GM18861 (cell line): ENCODE measurements at regions not wholly inside any gene's neighbourhood (a gene's known extent, or its start where the extent isn't known, plus 50 kb on each side); places are given as distances from the start of the nearest gene placed in this dataset.

Experiments used
- ATAC-seq: cut with Tn5 transposase; IDR thresholded peaks from one replicate; pipeline ENCODE4 v1.9.1; 2021; ENCODE audit not compliant: unreplicated experiment

DNA sequence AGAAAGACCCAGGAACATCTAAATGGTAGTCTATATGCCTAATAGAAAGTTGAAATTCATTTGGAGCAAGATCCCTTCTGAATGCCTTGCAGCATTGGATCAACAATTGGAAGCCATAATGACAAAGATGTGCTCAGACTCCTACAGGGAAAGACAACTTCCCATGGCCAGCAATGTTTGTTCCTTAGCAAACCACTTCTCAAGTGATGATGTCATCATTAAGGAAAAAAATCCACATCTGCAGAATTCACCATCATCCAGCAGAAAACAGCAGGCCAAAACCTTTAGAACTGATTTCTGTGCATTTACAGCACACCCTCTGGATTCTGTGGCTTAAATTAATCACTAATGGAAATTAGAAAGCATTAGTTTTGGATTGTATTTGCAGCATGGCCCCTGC, 82.4 kb upstream of the ZIC3 start:
- no peak for ATAC-seq

GRCh38 chrX:137482136-137482535, 83.8 kb upstream of the ZIC3 start:
- ATAC-seq, result no peak

DNA sequence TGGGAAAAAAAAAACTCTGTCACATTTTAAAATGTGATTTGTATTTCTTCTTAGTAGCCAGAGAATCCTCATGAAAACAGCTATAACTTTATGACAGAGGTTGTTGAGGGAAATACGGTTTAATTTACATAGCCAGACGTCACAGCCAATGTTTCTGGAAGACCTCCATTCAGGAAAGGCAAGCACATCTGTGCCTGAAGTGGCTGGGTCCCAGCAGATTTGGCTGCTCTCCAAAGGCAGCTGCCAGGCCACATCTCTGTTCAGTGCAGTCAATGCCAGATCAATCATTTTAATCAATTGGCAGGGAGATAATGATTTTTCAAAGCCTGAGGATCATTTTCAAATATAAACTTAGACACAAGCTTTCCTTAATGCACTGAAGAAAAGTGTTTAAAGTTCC, 86.5 kb upstream of the ZIC3 start:
- no peak for ATAC-seq

DNA sequence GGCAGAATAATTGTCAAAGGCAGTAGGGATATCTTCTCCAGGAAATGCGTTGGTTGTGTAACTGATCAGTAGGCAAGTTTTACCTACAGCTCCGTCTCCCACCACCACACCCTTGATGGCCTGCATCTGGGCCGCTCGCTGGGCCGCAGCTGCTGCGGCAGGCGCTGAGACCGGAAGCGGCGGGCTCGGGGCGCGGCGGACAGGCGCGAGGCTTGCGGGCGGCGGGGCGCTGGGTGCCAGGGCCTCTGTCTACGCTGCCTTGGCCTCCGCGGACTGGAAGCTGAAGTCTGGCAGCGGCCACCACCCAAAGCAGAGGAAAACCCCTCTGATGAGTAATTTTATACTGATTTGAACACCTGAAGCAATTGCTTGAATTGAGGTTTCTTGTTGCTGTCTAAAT, 124.2 kb upstream of the ZIC3 start:
- ATAC-seq, result no peak

GRCh38 chrX:137432609-137433008, 133.3 kb upstream of the ZIC3 start:
- peak; percentile 68 for ATAC-seq

DNA sequence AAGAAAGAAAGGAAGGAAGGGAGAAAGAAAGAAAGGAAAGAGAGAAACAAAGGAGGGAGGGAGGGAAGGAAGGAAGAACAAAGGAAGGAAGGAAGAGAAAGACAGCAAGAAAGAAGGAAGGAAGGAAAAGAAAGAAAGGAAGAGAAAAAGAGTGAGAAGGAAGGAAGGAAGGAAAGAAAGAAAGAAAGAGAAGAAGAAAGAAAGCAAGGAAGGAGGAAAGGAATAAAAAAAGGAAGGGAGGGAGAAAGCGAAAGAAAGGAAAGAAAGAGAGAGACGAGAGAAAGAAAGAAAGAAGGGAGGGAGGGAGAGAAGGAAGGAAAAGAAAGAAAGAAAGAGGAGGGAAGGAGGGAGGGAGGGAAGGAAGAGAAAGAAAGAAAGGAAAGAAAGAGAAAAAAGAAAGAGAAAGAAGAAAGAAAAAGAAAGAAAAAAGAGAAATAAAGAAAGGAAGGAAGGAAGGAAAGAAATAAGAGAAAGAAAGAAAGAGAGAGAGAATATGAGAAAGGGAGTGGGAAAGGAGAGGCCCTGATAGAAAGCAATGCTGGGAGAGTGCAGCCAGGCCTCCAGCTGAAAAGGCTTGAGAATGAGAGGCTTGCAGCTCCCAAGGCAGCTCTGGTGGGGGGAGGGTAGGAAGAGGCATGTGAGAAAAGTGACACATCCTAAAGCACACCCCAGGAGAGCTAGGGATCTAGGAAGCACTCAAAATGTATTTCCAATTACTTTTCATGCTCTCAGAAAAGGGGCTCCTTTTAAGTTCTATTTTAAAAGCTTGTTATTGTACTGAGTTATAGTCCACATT, 134.0 kb upstream of the ZIC3 start:
- ATAC-seq, result no peak

DNA sequence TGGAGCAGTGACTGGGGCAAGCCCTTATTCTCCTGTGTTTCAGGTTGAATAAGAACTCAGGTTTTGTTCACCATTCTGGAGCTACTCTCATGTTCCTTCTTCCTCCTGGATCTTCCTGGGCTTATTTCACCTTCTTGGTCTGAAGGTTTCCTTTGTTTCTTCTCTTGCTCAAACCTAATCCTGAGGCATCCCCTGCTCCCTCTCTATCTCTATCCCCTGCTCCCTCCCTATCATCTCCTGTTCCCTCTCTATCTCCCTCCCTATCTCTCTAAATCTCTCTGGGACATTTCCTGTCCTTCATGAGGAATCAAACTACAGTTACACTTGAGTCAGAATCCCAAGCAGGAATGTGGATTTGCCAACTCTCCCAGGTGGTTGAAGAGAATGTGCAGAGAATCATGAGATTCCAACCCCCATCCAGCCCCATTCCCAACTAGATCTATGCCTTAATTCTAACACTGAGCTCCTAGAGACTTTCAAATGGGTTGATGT, 134.9 kb upstream of the ZIC3 start:
- no peak for ATAC-seq

DNA sequence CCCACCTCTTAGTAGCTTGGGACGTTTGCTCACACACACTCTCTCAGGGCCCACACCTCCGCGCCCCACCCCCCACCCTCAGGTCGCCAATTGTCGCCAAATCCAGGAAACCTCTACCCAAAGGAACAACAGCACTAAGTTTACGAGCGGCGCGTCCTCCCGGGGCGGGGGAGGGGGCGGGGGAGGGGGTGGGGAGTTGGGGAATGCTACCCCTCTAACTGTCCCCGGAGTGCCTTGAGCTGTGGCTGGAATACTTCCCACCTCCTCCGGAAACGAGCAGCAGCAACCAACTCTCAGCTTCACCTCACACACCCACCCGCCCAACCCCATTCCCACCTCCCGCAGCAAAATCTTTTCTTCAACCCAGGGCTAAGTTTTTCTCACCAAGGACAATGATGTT, 135.6 kb upstream of the ZIC3 start:
- no peak for ATAC-seq

DNA sequence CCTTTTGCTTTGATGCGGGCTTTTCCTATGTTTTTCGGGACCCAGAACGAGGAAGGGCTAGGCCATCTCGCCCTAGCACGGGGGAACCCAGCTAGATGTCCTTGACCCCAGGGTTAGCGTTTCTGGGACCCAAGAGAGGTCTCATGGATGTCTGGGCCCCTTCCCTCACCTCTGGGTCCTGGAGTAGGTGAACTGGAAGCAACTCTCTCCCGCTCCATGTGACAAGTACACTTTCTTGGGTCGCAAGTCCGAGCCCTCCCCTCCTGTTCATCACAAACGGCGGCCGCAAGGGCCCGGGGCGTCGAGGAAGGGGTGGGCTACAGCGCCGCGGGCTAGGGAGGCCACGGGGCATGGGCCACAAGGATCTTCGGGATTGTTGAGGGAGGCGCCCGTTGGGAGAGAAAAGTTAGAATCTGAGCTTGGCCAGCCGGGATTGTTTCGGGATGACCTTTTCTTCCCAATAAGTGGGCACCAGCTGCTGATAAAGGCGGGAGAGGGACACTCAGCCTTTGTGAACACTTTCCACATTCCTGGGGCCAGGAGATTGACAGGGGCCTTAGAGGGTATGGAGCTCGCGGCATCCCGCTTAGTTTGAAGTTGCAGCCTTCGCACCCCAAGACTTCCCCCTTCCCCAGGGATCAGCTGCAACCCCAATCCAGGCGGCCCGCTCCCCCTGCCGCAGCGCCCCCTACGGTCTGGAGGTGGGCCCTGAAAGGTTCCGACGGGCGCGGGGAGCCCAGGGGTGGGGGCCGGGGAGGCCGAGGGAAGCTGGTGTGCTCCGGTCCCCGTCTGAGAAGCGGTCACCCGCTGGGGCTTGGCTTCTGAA, 136.9 kb upstream of the ZIC3 start:
- ATAC-seq, result no peak

- no peak for ATAC-seq
Observed at GRCh38 chrX:137428221-137428661, 137.7 kb upstream of the ZIC3 start.

DNA sequence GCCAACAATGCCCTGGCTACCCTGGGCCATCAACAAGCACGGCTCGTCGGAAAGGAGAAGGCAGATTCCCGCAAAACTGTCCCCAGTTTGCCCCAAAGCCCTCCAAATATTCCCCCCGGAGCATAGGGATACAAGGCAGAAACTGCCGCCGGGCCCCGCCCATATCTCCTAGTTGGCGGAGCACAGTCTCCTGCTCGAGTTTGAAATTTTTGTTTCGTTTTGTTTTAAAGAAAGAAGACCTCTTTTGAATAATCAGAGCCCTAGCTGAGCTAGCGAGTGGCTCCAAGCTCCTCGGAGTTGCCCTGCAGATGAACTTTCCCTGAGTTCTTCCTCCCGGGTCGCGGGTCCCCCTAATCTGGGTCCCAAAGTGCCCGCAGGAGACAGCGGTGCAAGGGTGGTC, 138.1 kb upstream of the ZIC3 start:
- ATAC-seq, result no peak

DNA sequence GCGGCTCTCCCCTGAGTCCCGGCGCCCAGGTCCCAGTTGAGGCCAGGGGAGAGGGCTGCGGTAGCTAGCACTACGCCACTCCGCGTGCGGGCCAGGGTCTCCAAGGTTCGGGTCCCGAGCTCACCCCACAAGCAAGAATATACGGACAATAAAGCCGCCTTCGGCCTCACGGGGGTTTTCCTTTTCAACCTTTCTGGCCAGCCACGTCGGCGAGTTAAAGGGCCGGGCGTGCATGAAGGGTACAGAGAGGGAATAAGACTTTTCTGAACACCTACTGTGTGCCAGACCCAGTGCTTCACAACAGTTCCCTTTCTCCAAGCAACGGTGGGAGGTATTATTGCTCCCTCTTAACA, 138.5 kb upstream of the ZIC3 start:
- ATAC-seq, result no peak

DNA sequence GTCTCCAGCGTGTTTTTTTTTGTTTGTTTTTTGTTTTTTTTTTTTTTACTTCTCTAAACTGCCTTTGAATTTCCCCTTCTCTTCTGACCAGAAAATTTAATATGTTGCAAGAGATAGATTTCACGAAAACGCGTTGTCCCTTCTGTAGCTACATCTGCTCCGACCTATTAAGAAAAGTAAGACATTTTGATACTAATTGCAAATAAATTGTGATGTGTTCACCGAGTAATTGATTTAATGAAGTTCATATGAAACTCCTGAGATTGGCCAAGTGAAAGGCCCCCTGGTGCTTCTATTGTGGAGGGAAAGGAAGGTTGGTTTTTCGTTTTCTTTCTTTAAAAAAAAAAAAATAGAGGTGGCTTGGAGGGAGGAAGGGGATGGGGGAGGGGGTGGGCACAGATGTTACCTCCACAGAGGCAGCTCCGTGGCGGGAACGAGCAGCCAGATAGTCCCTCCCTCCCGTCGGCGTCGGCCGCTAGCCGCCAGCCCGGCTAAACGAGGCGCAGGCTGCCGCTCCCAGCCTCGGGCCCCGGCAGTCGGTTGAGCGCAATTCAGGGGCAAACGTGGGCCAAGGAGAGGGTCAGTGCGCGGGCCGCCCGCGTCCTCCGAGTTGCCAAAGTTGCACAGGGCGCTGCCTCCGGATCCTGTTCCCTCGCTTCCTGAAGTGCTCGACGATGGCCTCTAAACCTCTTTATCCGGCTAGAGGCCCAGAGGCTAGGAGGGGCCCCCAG, 139.1 kb upstream of the ZIC3 start:
- ATAC-seq, result no peak

GRCh38 chrX:137425986-137426385, 139.9 kb upstream of the ZIC3 start:
- no peak for ATAC-seq

DNA sequence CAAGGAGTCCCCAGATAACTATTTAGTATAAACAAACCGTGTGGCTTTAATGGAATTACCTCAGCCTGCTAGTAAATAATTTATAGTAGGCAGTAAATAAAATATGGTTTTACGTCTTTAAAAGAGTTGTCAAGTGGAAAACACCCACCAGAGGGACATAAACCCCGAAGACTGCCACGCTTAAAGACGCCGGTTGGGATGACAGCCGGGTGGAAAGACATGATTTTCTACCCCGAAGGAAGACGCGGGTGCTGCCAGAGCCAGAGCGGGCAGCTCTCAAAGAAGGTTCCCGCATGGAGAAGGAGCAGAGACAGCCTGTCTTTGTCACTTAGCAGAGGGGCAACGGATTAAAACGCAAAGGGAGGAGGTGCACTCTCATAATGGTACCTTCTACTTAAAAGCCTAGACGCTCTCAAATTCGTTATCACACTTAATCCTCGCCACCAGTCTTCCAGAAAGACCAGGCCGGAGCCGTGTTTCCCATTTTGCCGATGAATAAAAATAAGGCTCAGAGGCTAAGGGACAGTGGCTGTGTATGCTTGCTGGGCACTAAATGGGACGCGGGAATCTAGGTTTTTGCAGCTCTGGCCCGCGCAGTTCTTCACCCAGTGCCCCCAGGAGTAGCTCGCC, 140.5 kb upstream of the ZIC3 start:
- ATAC-seq, result no peak

GRCh38 chrX:137424679-137425078, 141.2 kb upstream of the ZIC3 start:
- ATAC-seq, result no peak

DNA sequence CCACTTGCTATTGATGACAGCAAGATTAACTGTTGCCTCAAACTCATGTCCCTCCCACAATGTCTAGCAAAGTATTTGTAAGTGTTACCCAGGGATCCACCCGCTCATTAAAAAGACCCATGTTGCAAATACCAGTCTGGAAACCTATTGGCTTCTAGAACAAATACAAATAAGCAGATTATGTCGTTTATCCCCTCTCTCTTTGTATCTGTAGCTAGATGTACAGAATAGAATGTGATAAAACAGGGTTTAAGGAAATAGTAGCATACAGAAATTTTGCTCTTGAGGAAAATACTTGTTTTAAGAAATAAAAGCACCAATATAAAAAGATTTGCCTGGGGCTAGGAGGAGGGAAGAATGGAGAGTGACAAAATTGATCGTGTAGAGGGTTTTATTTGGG, 142.7 kb upstream of the ZIC3 start:
- ATAC-seq, result no peak

GRCh38 chrX:137418086-137418485, 147.8 kb upstream of the ZIC3 start:
- no peak for ATAC-seq

DNA sequence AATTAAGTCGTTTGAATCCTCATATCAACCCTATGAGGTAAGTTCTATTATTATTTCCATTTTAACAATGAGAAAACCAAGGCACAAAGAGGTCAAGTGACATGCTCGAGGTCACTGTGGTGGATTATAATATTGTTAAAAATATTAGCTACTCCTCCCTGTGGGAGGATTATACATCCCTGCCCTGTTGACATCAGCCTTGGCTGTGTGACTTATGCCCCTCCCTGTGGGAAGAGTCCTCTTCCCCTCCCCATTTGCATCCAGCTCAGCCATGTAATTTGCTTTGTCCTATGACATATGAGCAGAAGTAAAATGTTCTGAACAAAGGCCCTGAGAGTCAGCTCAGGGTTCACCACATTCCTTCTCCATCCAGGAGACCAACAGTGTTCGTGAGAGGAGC, 152.7 kb upstream of the ZIC3 start:
- ATAC-seq, result no peak

GRCh38 chrX:137405449-137406140, 160.3 kb upstream of the ZIC3 start:
- ATAC-seq, result no peak

DNA sequence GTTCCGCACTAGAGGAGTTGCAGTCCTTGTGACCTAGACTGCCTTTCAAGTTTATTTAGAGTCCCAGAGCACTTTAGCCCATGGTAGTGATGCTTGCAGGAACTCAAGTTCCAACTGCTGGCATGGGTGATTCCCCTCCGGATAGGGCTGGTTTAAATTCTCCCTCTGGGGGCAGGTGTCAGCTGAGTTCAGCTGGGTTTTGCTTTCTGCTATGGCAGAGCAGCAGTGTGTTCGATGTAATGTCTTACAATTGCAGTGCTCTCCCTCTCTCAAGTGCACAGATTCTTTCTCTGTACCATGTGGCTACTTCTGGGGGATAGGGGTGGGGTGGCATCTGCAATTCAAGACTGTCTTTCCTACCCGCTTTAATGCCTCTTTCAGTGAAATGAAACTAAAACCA, 164.8 kb upstream of the ZIC3 start:
- no peak for ATAC-seq
